ENCODE measurements at regions not wholly inside any gene's neighbourhood (a gene's known extent, or its start where the extent isn't known, plus 50 kb on each side); places are given as distances from the start of the nearest gene placed in this dataset.

GRCh38 chr10:33453081-33454025 is 118.9 kb upstream of the NRP1 start:
- DNase-seq = no peak

GRCh38 chr10:33448421-33449140 is 114.1 kb upstream of the NRP1 start:
- no peak for DNase-seq

- no peak for DNase-seq
Observed at GRCh38 chr10:33441561-33441960, 107.1 kb upstream of the NRP1 start.

- no peak for DNase-seq
Observed at GRCh38 chr10:33434933-33435332, 100.5 kb upstream of the NRP1 start.

- no peak for DNase-seq
Observed at GRCh38 chr10:33428682-33429081, 94.2 kb upstream of the NRP1 start.

- no peak for DNase-seq
Observed at GRCh38 chr10:33423154-33423529, 88.7 kb upstream of the NRP1 start.

- DNase-seq = no peak
Observed at GRCh38 chr10:33422471-33423153, 88.1 kb upstream of the NRP1 start.

- no peak for DNase-seq
Observed at GRCh38 chr10:33421789-33422462, 87.5 kb upstream of the NRP1 start.

- no peak for DNase-seq
Observed at GRCh38 chr10:33419311-33419710, 84.8 kb upstream of the NRP1 start.

- no peak for DNase-seq
Observed at GRCh38 chr10:33418301-33418700, 83.8 kb upstream of the NRP1 start.

- DNase-seq = no peak
Observed at GRCh38 chr10:33416691-33417090, 82.2 kb upstream of the NRP1 start.

GRCh38 chr10:33416209-33416608 is 81.7 kb upstream of the NRP1 start:
- no peak for DNase-seq

GRCh38 chr10:33414841-33415240 is 80.4 kb upstream of the NRP1 start:
- no peak for DNase-seq

- DNase-seq = no peak
Observed at GRCh38 chr10:33412653-33413361, 78.3 kb upstream of the NRP1 start.

- DNase-seq = no peak
Observed at GRCh38 chr10:33412241-33412640, 77.8 kb upstream of the NRP1 start.

- no peak for DNase-seq
Observed at GRCh38 chr10:33410860-33411234, 76.4 kb upstream of the NRP1 start.

- DNase-seq = no peak
Observed at GRCh38 chr10:33410096-33410859, 75.8 kb upstream of the NRP1 start.

GRCh38 chr10:33406596-33406995 is 72.1 kb upstream of the NRP1 start:
- DNase-seq = no peak

GRCh38 chr10:33402220-33403073 is 68.0 kb upstream of the NRP1 start:
- DNase-seq = no peak

GRCh38 chr10:33401300-33401699 is 66.8 kb upstream of the NRP1 start:
- no peak for DNase-seq

- no peak for DNase-seq
Observed at GRCh38 chr10:33398796-33399195, 64.3 kb upstream of the NRP1 start.

Measured in central memory CD4-positive, alpha-beta T cell (primary cell).